HG03354 (cell line): ENCODE measurements at regions not wholly inside any gene's neighbourhood (a gene's known extent, or its start where the extent isn't known, plus 50 kb on each side); places are given as distances from the start of the nearest gene placed in this dataset.

Source experiments
- ATAC-seq: cut with Tn5 transposase; IDR thresholded peaks from one replicate; pipeline ENCODE4 v1.9.1; 2021; ENCODE audit warnings: mild to moderate bottlenecking; ENCODE audit not compliant: unreplicated experiment, poor library complexity, severe bottlenecking

DNA sequence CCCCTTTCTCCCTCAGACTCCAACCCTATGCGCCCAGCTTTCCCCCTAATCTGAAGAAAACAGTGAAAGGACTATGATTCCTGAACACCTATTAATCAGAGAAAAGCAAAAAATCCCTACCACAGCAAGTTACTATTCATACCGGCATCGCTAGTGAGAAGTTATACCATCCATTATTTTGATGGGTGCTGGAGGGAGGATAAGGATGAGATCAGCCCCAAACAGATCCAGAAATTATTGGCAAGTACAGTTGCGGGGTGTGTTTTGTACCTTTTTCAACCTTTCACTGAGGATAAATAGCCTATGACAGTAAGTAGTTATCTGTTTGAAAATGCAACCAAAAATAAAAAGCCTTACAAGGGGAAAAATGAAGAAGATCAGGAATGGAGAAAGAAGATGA lies 59.9 kb upstream of the ADAMTS9 start:
- no peak for ATAC-seq

DNA sequence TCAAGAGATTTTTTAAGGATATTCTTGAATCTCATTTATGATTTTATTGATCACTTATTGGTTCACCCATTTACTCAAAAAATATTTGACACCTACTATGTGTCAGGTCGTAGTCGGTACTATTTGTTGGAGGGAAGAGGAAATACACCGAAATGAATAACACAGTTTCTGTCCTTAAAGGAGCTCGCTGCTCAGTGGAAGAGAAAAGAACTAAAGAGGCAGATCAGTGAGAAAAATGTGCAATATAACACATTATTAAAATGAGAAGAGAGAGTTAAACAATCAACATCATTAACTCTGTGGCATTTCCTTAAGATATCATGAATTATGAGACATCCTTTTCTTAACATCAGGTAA lies 56.1 kb upstream of the ADAMTS9 start:
- ATAC-seq: no peak

DNA sequence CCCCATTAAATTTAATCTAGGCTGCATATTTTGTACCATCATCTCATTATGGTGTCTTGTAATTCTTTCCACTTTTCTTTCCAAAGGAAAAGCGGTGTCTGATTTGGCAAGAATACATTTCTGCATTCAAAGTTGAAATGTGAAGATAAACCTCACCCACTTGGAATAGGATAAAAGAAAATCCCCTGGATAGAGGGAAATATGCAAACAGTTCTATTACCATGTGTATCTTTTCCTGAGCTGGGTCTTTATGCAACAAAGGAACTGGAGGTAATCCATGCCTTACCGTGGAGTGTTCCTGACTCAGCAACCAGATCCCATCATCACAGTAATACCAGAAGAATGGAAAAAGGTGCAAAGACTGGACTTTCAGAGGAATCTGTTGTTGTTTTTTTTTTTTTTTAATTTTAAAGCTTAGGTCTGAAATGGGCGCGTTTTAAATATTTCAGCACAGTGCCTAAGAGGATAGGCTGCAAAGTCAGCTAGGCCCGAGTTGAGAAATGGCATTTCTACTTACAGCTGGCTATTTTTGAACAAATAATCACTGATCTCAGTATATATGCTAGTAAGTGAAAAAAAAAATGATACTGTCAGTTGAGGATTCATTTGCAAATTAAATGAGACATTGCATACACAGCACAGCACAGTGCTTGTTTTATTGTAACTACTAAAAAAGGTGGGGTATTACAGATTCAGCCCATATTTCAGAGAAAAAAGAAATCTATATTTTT lies 55.5 kb upstream of the ADAMTS9 start:
- no peak for ATAC-seq

DNA sequence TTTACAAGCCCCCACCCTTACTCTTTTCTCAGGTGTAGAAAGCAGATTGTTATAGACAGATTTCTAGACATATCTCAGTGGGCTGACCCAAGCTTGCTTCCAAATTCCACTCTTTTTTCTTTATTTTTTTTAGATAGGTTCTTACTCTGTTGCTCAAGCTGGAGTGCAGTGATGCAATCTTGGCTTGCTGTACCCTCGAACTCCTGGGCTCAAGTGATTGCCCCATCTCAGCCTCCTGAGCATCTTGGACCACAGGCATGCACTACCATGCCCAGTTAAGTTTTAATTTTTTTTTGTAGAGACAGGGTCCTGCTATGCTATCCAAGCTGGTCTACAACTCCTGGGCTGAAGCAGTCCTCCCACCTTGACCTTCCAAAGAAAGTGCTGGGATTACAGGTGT lies 53.5 kb upstream of the ADAMTS9 start:
- ATAC-seq: no peak

DNA sequence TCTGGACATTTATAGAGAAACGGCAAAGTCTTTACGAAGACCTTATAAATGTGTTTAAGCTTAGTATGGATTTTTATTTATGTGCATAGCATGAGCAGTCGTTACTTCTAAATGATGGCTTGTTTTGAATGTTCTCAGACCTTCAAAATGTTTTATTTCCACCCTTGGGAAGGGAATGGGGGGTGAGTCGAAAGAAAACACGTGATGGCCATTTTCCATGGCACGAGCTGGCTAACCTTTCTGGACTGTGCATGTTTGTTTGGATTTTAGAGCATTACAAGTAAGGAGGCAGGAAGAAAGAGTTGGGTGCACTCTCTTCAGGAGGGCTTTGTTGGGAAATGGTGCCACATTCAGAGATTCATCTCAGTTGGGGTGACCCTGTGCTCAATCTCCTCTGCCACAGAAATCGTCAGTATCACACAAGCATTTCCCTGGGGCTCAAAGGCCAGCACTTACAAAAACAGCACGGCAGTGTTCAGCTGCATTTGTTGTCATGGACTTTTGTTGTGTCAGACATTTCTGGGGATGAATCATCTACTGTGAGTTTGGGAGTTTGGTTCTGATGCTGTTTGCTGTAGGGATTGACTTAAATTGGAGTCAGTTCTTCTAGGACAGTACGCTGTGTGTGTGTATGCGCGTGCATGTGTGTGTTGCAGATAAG lies 52.3 kb upstream of the ADAMTS9 start:
- ATAC-seq: no peak
